Breast epithelium (tissue), 4 donors: ENCODE measurements at regions not wholly inside any gene's neighbourhood (a gene's known extent, or its start where the extent isn't known, plus 50 kb on each side); places are given as distances from the start of the nearest gene placed in this dataset.

ENCODE experiments used
- DNase-seq, 2 donors: peaks; one replicate each; pipeline ENCODE4 v3.0.0-alpha.2; 2019; ENCODE audit warnings: low spot score in 2 of 2
- H3K27ac ChIP-seq, 2 donors: fragments of 200-600 bp; sonication (generic) in 1 of 2; one replicate each; pipeline ENCODE4 v1.5.1; 2016 to 2019; ENCODE audit warnings: mild to moderate bottlenecking in 1 of 2
- H3K27me3 ChIP-seq, 2 donors: fragments of 200-600 bp; sonication (generic) in 1 of 2; one replicate each; pipeline versions ENCODE4 v1.5.1 to v1.6.0; 2017 to 2019; ENCODE audit warnings: control low read depth in 1 of 2, mild to moderate bottlenecking in 1 of 2
- H3K36me3 ChIP-seq: fragments of 200-600 bp; one replicate; pipeline ENCODE4 v1.5.1; 2019
- H3K4me1 ChIP-seq, 2 donors: fragments of 200-600 bp; sonication (generic); one replicate each; pipeline ENCODE4 v1.5.1; 2016 to 2019; ENCODE audit warnings: control low read depth in 1 of 2
- H3K4me3 ChIP-seq, 3 donors: fragments of 200-600 bp; sonication (generic); 1 replicate in 2 of 3; 2 replicates in 1 of 3; pipeline ENCODE4 v1.5.1; 2016 to 2019; ENCODE audit warnings: mild to moderate bottlenecking in 3 of 3, moderate library complexity in 2 of 3
- H3K9me3 ChIP-seq, 2 donors: fragments of 200-600 bp; sonication (generic) in 1 of 2; one replicate each; pipeline ENCODE4 v1.5.1; 2016 to 2019; ENCODE audit warnings: control low read depth in 1 of 2
- CTCF ChIP-seq, 3 donors: fragments of 450-650 bp; IDR thresholded peaks; one replicate each; pipeline ENCODE4 v1.5.1; 2016 to 2017; ENCODE audit warnings: antibody characterized with exemption in 3 of 3, mild to moderate bottlenecking in 3 of 3, moderate library complexity in 3 of 3
- POLR2A ChIP-seq: fragments of 450-650 bp; IDR thresholded peaks from one replicate; pipeline ENCODE4 v1.6.1; 2016; ENCODE audit warnings: antibody characterized with exemption, mild to moderate bottlenecking, moderate library complexity
- POLR2AphosphoS5 ChIP-seq, 3 donors: sonication (generic); formaldehyde crosslinking; IDR thresholded peaks; one replicate each; pipeline ENCODE4 v1.6.1; 2017; ENCODE audit warnings: antibody characterized with exemption in 3 of 3
- intact Hi-C: fragments of 100-400 bp; cut with DNase I; formaldehyde crosslinking; loops from one replicate; pipeline ENCODE4 v1.15.1; 2023; ENCODE audit warnings: low total_unique reads

GRCh38 chr21:16363100-16363499, 633.3 kb downstream of the USP25 start:
- no peak overlapping the region for H3K4me3 ChIP-seq
- no peak for DNase-seq
- no peaks in the 10 kb centered on the region for H3K36me3 ChIP-seq
- H3K4me1 ChIP-seq = no peaks in the 10 kb centered on the region
- no peak overlapping the region for H3K27ac ChIP-seq
- TF ChIP-seq POLR2A (no peak), CTCF (IDR thresholded peaks at IDR 0.05) (no peak), POLR2AphosphoS5 (IDR thresholded peaks at IDR 0.05) (no peak)
- H3K9me3 ChIP-seq = no peaks in the 10 kb centered on the region
- no peaks in the 10 kb centered on the region for H3K27me3 ChIP-seq
- intact Hi-C loops = no loop called here

GRCh38 chr21:16363518-16363917, 633.7 kb downstream of the USP25 start:
- no peak for TF ChIP-seq POLR2A
- TF ChIP-seq POLR2AphosphoS5 (IDR thresholded peaks at IDR 0.05) = no peak
- no peak for TF ChIP-seq CTCF (IDR thresholded peaks at IDR 0.05)
- no peaks in the 10 kb centered on the region for H3K9me3 ChIP-seq
- no peaks in the 10 kb centered on the region for H3K4me1 ChIP-seq
- H3K27me3 ChIP-seq = no peaks in the 10 kb centered on the region
- DNase-seq = no peak
- intact Hi-C loops = no loop called here
- no peak overlapping the region for H3K27ac ChIP-seq
- no peaks in the 10 kb centered on the region for H3K36me3 ChIP-seq
- no peak overlapping the region for H3K4me3 ChIP-seq

- no peaks in the 10 kb centered on the region for H3K9me3 ChIP-seq
- H3K27ac ChIP-seq = no peak overlapping the region
- TF ChIP-seq POLR2A = no peak
- no peak for TF ChIP-seq CTCF (IDR thresholded peaks at IDR 0.05)
- no peak for TF ChIP-seq POLR2AphosphoS5 (IDR thresholded peaks at IDR 0.05)
- intact Hi-C loops = no loop called here
- no peaks in the 10 kb centered on the region for H3K36me3 ChIP-seq
- H3K4me3 ChIP-seq = no peak overlapping the region
- H3K27me3 ChIP-seq = no peaks in the 10 kb centered on the region
- no peak for DNase-seq
- H3K4me1 ChIP-seq = no peaks in the 10 kb centered on the region
Measured at GRCh38 chr21:16366207-16366606, 636.4 kb downstream of the USP25 start.

GRCh38 chr21:16367079-16367478, 637.3 kb downstream of the USP25 start:
- no peaks in the 10 kb centered on the region for H3K4me1 ChIP-seq
- no peaks in the 10 kb centered on the region for H3K9me3 ChIP-seq
- intact Hi-C loops = no loop called here
- no peak overlapping the region for H3K4me3 ChIP-seq
- no peak for DNase-seq
- no peaks in the 10 kb centered on the region for H3K27me3 ChIP-seq
- H3K36me3 ChIP-seq = no peaks in the 10 kb centered on the region
- no peak overlapping the region for H3K27ac ChIP-seq
- TF ChIP-seq CTCF (IDR thresholded peaks at IDR 0.05) (no peak), POLR2AphosphoS5 (IDR thresholded peaks at IDR 0.05) (no peak), POLR2A (no peak)

GRCh38 chr21:16370186-16370585, 640.4 kb downstream of the USP25 start:
- Histone ChIP-seq H3K36me3 (no peaks in the 10 kb centered on the region), H3K4me1 (no peaks in the 10 kb centered on the region), H3K27ac (no peak overlapping the region), H3K9me3 (no peaks in the 10 kb centered on the region), H3K27me3 (no peaks in the 10 kb centered on the region), H3K4me3 (no peak overlapping the region)
- intact Hi-C loops = loop anchor here (5.0 kb wide), 1 partner anchor 823 kb away; no protein-coding TSS in a partner anchor
- TF ChIP-seq CTCF (IDR thresholded peaks at IDR 0.05) (no peak), POLR2AphosphoS5 (IDR thresholded peaks at IDR 0.05) (no peak), POLR2A (no peak)
- no peak for DNase-seq
